Kidney epithelial cell (primary cell): ENCODE measurements at regions not wholly inside any gene's neighbourhood (a gene's known extent, or its start where the extent isn't known, plus 50 kb on each side); places are given as distances from the start of the nearest gene placed in this dataset.

ENCODE experiments used
- DNase-seq: peaks from one replicate; pipeline ENCODE4 v3.0.0-alpha.2; 2010; ENCODE audit warnings: low read depth
- H3K27me3 ChIP-seq: 2 replicates; pipeline ENCODE4 v1.6.0; 2011; ENCODE audit warnings: low read length; ENCODE audit not compliant: control insufficient read depth, insufficient read depth
- H3K36me3 ChIP-seq: 2 replicates; pipeline ENCODE4 v1.5.1; 2011; ENCODE audit warnings: low read length; ENCODE audit not compliant: control insufficient read depth, insufficient read depth
- H3K4me3 ChIP-seq: 2 replicates; pipeline ENCODE4 v1.5.1; 2011; ENCODE audit warnings: low read depth, mild to moderate bottlenecking, control low read depth, low read length
- CTCF ChIP-seq: IDR thresholded peaks from 2 replicates; pipeline ENCODE4 v1.5.1; 2011; ENCODE audit warnings: mild to moderate bottlenecking, moderate library complexity, low read length, control low read depth, inconsistent platforms; ENCODE audit not compliant: insufficient read depth, poor library complexity, severe bottlenecking

GRCh38 chr14:62629176-62629725 is 416.0 kb downstream of the KCNH5 start:
- H3K4me3 ChIP-seq = no peak overlapping the region
- H3K36me3 ChIP-seq = no peaks in the 10 kb centered on the region
- H3K27me3 ChIP-seq = no peaks in the 10 kb centered on the region
- no peak for DNase-seq
- no peak for TF ChIP-seq CTCF

- Histone ChIP-seq H3K36me3 (no peaks in the 10 kb centered on the region), H3K4me3 (no peak overlapping the region), H3K27me3 (no peaks in the 10 kb centered on the region)
Measured at GRCh38 chr14:62631176-62631575, 414.1 kb downstream of the KCNH5 start.

GRCh38 chr14:62632771-62633170 is 412.5 kb downstream of the KCNH5 start:
- DNase-seq = no peak
- no peak overlapping the region for H3K4me3 ChIP-seq
- TF ChIP-seq CTCF = no peak
- no peaks in the 10 kb centered on the region for H3K27me3 ChIP-seq
- H3K36me3 ChIP-seq = no peaks in the 10 kb centered on the region

More at GRCh38 chr14:62631176-62631575, 414.1 kb downstream of the KCNH5 start:
- DNase-seq = no peak
- no peak for TF ChIP-seq CTCF

DNA sequence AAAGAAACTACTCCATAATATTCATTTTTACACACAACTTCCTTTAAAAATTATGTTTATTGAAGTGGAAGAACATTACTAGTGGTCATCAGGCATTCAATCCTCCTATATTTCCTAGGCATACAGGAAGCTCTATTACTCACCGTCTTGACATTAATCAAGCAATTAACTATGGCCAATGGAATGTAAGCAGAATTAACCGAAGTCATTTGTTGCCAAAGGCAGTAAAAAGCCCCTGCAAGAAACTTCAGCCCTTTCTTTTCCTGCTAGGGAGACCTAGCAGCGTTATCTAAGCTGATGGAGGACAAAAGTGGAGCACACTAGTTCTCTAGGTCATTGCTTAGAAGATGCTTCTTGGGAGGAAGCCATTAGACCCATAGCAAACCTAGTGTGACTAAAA is 399.6 kb downstream of the KCNH5 start:
- no peak for TF ChIP-seq CTCF
- no peak for DNase-seq
- Histone ChIP-seq H3K4me3 (no peak overlapping the region), H3K36me3 (no peaks in the 10 kb centered on the region), H3K27me3 (no peaks in the 10 kb centered on the region)
